ENCODE measurements at regions not wholly inside any gene's neighbourhood (a gene's known extent, or its start where the extent isn't known, plus 50 kb on each side); places are given as distances from the start of the nearest gene placed in this dataset.
"Not testable (repeated sequence)": the region's sequence is repeated elsewhere in the genome, so short reads cannot be mapped to it uniquely, and the experiment has no call there.

GRCh38 chr4:56132188-56132587 is 183.4 kb downstream of the CEP135 start:
- not testable (repeated sequence) for H3K4me3 ChIP-seq (replicated peaks; ENCODE audit: insufficient read depth, low read length); DNase-seq (ENCODE audit: low read depth in 1 of 2, low spot score in 1 of 2); H3K27ac ChIP-seq (replicated peaks); H3K27me3 ChIP-seq (ENCODE audit: insufficient read depth, poor library complexity, severe bottlenecking)

- no peak for DNase-seq (ENCODE audit: low read depth in 1 of 2, low spot score in 1 of 2)
- Histone ChIP-seq H3K27me3 (ENCODE audit: insufficient read depth, poor library complexity, severe bottlenecking) (no peaks in the 10 kb centered on the region), H3K27ac (replicated peaks) (no peak overlapping the region), H3K4me3 (replicated peaks; ENCODE audit: insufficient read depth, low read length) (no peak overlapping the region)
- TF ChIP-seq REST (IDR thresholded peaks at IDR 0.05; ENCODE audit: insufficient replicate concordance, low read depth) (no peak), POLR2AphosphoS5 (IDR thresholded peaks at IDR 0.05; ENCODE audit: low read depth) (no peak), CTCF (IDR thresholded peaks at IDR 0.05; ENCODE audit: insufficient read depth, low read length) (no peak), SPI1 (IDR thresholded peaks at IDR 0.05; ENCODE audit: borderline replicate concordance, low read depth) (no peak), GABPA (IDR thresholded peaks at IDR 0.05; ENCODE audit: low read depth) (no peak)
Measured at GRCh38 chr4:56130606-56131155, 181.9 kb downstream of the CEP135 start.

GRCh38 chr4:56129431-56129861 is 180.7 kb downstream of the CEP135 start:
- TF ChIP-seq CTCF (IDR thresholded peaks at IDR 0.05; ENCODE audit: insufficient read depth, low read length) = peak; percentile 40
- TF ChIP-seq REST (IDR thresholded peaks at IDR 0.05; ENCODE audit: insufficient replicate concordance, low read depth) = no peak
- H3K4me3 ChIP-seq (replicated peaks; ENCODE audit: insufficient read depth, low read length) = no peak overlapping the region
- H3K27ac ChIP-seq (replicated peaks) = no peak overlapping the region
- DNase-seq (ENCODE audit: low read depth in 1 of 2, low spot score in 1 of 2) = peak in 1 of 2 experiments; percentile 17
- no peaks in the 10 kb centered on the region for H3K27me3 ChIP-seq (ENCODE audit: insufficient read depth, poor library complexity, severe bottlenecking)

- no peak for DNase-seq (ENCODE audit: low read depth in 1 of 2, low spot score in 1 of 2)
- no peak overlapping the region for H3K4me3 ChIP-seq (replicated peaks; ENCODE audit: insufficient read depth, low read length)
- no peak for TF ChIP-seq POLR2AphosphoS5 (IDR thresholded peaks at IDR 0.05; ENCODE audit: low read depth)
- no peak for TF ChIP-seq CTCF (IDR thresholded peaks at IDR 0.05; ENCODE audit: insufficient read depth, low read length)
- no peak for TF ChIP-seq REST (IDR thresholded peaks at IDR 0.05; ENCODE audit: insufficient replicate concordance, low read depth)
- no peak for TF ChIP-seq SPI1 (IDR thresholded peaks at IDR 0.05; ENCODE audit: borderline replicate concordance, low read depth)
- no peak for TF ChIP-seq GABPA (IDR thresholded peaks at IDR 0.05; ENCODE audit: low read depth)
- no peaks in the 10 kb centered on the region for H3K27me3 ChIP-seq (ENCODE audit: insufficient read depth, poor library complexity, severe bottlenecking)
- H3K27ac ChIP-seq (replicated peaks) = no peak overlapping the region
Measured at GRCh38 chr4:56128213-56128612, 179.5 kb downstream of the CEP135 start.
